ENCODE measurements at regions not wholly inside any gene's neighbourhood (a gene's known extent, or its start where the extent isn't known, plus 50 kb on each side); places are given as distances from the start of the nearest gene placed in this dataset.

DNA sequence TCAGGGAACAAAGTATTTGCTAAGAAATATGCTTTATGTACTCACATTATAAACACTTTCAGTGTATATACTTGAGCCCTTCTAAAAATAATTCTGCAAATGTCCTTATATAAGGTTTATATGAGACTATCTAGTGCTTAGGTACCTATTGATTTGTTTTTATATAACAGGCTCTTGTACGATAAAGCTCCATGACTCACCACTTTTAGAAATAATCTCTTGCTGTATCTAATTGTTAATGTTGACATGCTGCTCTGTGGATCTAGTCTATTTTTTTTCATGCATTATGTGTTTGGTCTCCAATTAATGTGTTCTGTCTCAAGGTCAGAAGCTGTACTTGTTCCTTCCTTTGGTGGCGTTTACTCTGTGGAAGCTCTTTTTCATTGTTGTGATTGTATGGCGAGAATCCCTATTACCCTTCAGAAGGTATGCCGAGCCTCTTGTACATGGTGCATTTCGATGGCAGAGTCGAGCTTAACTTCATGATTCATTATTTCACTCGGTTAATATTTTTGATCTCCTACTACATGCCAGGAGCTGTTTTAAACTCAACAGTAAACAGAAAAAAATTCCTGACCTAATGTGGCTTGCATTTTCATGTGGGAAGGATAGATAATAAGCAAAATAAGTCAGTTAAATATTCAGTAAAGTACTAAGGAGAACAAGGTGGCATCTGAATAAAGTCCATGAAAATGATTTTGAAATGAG lies 361.6 kb downstream of the COG6 start:
- TF ChIP-seq, protein P1, sequence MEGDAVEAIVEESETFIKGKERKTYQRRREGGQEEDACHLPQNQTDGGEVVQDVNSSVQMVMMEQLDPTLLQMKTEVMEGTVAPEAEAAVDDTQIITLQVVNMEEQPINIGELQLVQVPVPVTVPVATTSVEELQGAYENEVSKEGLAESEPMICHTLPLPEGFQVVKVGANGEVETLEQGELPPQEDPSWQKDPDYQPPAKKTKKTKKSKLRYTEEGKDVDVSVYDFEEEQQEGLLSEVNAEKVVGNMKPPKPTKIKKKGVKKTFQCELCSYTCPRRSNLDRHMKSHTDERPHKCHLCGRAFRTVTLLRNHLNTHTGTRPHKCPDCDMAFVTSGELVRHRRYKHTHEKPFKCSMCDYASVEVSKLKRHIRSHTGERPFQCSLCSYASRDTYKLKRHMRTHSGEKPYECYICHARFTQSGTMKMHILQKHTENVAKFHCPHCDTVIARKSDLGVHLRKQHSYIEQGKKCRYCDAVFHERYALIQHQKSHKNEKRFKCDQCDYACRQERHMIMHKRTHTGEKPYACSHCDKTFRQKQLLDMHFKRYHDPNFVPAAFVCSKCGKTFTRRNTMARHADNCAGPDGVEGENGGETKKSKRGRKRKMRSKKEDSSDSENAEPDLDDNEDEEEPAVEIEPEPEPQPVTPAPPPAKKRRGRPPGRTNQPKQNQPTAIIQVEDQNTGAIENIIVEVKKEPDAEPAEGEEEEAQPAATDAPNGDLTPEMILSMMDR (IDR thresholded peaks at IDR 0.05; ENCODE audit: low read depth, low read length) = no peak
- H3K4me3 ChIP-seq (replicated peaks in 1 of 2; ENCODE audit: low read depth in 2 of 2, low read length in 2 of 2) = no peak overlapping the region
- no peak for DNase-seq (ENCODE audit: low read depth in 2 of 2)

DNA sequence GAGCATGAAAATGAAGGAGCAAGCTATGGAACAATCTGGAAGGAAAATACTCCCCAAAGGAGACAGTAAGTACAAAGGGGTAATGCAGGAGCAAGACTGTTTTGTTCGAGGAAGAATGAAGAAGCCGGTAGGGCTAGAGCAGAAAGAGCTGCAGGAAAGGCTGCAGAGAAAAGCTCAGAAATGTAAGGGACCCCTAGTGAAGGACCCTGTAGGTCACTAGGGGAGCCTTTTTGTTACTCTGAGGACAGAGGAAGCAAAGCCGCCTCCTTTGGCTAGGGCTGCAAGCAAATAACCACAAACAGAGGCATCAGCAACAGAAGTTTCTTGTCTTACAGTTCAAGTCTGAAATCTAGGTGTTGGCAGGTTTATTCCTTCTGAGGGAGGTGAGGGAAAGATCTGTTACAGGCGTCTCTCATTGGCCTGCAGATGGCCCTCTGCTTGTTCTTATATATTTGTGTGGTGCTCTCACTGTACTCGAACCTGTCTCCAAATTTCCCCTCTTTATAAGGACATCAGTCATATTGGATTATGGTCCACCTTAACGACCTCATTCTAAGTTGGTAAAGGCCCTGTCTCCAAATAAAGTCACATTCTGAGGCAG lies 362.3 kb downstream of the COG6 start:
- TF ChIP-seq, protein P1 (IDR thresholded peaks at IDR 0.05; ENCODE audit: low read depth, low read length) = no peak
- no peak for DNase-seq (ENCODE audit: low read depth in 2 of 2)
- no peak overlapping the region for H3K4me3 ChIP-seq (replicated peaks in 1 of 2; ENCODE audit: low read depth in 2 of 2, low read length in 2 of 2)

DNA sequence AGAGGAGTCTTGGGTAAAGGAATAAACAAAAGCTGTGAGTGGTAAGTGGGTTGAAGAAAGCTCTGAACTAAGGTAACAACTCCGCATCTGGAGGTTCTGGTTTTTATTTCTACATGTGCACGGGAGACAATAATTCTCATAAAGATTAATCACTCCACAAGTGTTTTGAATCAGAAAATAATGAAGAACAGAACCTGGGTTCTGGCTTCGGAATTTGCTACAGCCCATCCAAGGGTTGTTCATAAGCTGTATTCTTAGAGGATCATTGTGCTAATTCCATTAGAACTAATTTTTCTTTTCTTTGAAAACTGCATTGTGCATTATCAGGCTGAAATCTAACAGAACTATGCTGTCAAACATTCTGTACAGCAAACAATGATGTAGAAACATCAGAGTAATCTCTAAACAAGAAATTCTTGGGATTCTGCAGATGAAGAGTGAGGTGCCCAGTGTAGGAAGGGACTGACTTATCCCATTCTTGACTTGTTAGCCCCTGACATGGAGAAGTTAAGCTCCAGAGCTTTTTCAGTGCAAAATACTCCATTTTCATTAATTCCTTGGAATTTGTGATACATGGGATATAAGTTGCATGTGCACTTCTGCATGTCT lies 368.2 kb downstream of the COG6 start:
- H3K4me3 ChIP-seq (replicated peaks in 1 of 2; ENCODE audit: low read depth in 2 of 2, low read length in 2 of 2) = no peak overlapping the region
- DNase-seq (ENCODE audit: low read depth in 2 of 2) = no peak
- TF ChIP-seq, protein P1 (IDR thresholded peaks at IDR 0.05; ENCODE audit: low read depth, low read length) = no peak

DNA sequence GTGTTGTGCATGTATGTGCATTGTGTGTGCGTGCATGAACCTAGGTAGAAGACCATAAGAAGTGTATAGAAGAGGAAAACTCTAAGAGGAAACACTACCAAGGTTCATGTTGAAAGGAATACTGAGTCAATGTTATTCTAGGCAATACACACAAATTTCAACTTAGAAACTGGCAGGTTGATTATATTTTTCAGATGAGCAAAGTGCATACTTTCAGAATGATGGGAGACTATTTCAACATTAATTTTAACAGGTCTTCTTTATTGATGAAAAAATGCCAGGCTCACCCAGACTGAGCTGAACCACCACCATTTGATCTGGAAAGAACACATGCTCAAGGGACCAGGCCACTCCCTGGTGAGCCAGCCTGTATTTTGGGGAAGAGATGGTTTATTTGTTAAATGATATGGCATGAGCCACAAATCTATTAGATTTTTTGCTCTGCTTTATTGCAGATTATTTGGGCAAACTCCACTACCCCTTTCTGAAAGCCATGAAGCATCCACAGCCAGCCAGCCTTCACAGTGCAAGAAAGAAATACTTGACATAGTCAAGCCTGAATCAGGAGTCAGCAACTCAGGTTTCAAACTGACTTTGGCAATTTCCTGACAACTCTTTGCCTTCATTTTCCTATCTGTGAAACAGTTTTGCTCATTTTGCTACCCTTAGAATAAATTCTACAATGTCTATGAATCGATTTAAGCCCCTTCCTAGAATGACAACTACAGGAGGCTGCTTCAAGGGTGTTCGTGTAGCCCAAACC lies 368.9 kb downstream of the COG6 start:
- TF ChIP-seq, protein P1 (IDR thresholded peaks at IDR 0.05; ENCODE audit: low read depth, low read length) = no peak
- H3K4me3 ChIP-seq (replicated peaks in 1 of 2; ENCODE audit: low read depth in 2 of 2, low read length in 2 of 2) = no peak overlapping the region
- DNase-seq (ENCODE audit: low read depth in 2 of 2) = peak; percentile 14 to 56

DNA sequence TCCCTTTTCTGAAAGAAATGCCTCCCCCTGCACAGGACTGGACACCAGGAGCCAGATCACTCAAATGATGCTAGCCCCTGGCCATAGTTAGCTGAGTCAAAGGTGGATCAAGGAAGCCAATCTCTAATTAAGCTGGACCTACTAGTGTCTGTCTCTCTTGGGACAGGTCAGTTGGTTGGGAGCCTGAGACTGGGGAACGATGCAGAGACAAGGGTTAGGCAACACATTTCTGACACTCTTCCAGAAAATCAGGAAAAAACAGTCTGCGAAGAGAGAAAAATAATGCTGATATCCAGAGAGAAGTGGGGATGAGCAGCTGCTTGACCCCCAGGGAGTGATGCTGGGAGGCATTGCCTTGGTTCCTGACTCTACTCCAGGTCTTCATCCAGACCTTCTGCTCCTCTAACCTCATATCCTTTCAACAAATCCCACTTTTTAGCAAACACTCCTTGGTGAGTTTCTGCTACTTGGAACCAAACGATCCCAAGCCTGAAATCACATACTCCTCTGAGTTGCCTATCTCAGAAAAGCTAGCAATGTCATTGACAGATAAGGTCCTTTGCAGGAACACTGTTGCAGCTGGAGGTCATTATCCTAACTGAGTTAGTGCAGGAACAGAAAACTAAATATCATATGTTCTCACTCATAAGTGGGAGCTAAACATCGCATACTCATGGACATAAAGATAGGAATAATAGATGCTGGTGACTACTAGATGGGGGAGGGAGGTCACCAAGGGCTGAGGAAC lies 369.7 kb downstream of the COG6 start:
- DNase-seq (ENCODE audit: low read depth in 2 of 2) = peak in 1 of 2 donors; percentile 9
- no peak overlapping the region for H3K4me3 ChIP-seq (replicated peaks in 1 of 2; ENCODE audit: low read depth in 2 of 2, low read length in 2 of 2)
- TF ChIP-seq, protein P1 (IDR thresholded peaks at IDR 0.05; ENCODE audit: low read depth, low read length) = no peak

DNA sequence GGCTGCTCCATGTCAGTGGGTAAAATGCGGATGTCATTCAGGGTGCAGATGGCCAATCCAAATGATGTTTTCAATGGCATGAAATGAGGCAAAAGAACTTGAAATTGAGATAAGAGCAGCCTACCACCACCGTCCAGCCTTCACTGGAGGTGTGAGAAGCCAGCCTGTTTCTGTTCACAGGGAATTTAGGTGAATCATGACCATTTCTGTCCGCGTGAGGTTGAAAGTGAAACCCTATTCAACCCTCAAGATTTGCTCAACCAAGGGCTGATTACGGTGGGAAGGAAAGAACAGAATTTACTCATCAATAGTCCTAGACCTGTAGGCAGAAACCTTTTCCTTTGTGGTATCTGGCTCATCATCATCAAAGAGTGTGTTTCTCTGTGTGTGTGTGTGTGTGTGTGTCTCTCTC lies 370.7 kb downstream of the COG6 start:
- H3K4me3 ChIP-seq (replicated peaks in 1 of 2; ENCODE audit: low read depth in 2 of 2, low read length in 2 of 2) = no peak overlapping the region
- TF ChIP-seq, protein P1 (IDR thresholded peaks at IDR 0.05; ENCODE audit: low read depth, low read length) = no peak
- peak in 1 of 2 donors; percentile 12 for DNase-seq (ENCODE audit: low read depth in 2 of 2)

Data from cardiac fibroblast (primary cell).